B cell (primary cell): ENCODE measurements at regions not wholly inside any gene's neighbourhood (a gene's known extent, or its start where the extent isn't known, plus 50 kb on each side); places are given as distances from the start of the nearest gene placed in this dataset.

Experiments
- ATAC-seq: fragments of 200-7000 bp; cut with Tn5 transposase; one replicate; pipeline ENCODE4 v1.10.0; 2021; ENCODE audit warnings: low read depth, mild to moderate bottlenecking, moderate number of reproducible peaks, moderate library complexity
- CTCF ChIA-PET: fragments of 350-600 bp; sonication (Branson Sonifier 250); formaldehyde crosslinking; loops from one replicate; lab custom pipeline; 2021; ENCODE audit warnings: antibody characterized with exemption, inconsistent platforms; lab: Charles Lee
- POLR2A ChIA-PET: fragments of 350-600 bp; sonication (Branson Sonifier 250); formaldehyde crosslinking; loops from one replicate; lab custom pipeline; 2021; ENCODE audit warnings: antibody characterized with exemption; lab: Charles Lee
- DNase-seq: peaks from one replicate; pipeline ENCODE4 v3.0.0; 2013
- H2AFZ ChIP-seq: 2 replicates; pipeline ENCODE4 v1.6.1; 2012; ENCODE audit warnings: mild to moderate bottlenecking, low read depth, low read length; ENCODE audit not compliant: insufficient read depth, poor library complexity, severe bottlenecking
- H3K27ac ChIP-seq, 2 donors: 1 replicate in 1 of 2; 2 replicates in 1 of 2; pipeline ENCODE4 v1.5.1; 2012 to 2013; ENCODE audit warnings: low read length in 2 of 2, mild to moderate bottlenecking in 2 of 2, moderate library complexity in 1 of 2
- H3K27me3 ChIP-seq, 4 experiments: fragments of 200-600 bp in 1 of 4; sonication (generic) in 1 of 4; replicated peaks in 1 of 4; 1 replicate in 2 of 4; 2 replicates in 2 of 4; pipeline versions ENCODE4 v1.6.1 to v1.7.0; 2013 to 2016; ENCODE audit warnings: low read length in 3 of 4, mild to moderate bottlenecking in 2 of 4, mixed read lengths in 1 of 4, moderate library complexity in 1 of 4; ENCODE audit not compliant: insufficient read depth in 4 of 4, control insufficient read depth in 3 of 4; ENCODE audit errors: control extremely low read depth in 1 of 4
- H3K36me3 ChIP-seq, 2 experiments: replicated peaks in 1 of 2; 1 replicate in 1 of 2; 2 replicates in 1 of 2; pipeline versions ENCODE4 v1.6.1 to v1.7.1; 2013; ENCODE audit warnings: low read length in 1 of 2; ENCODE audit not compliant: insufficient read depth in 2 of 2, control insufficient read depth in 1 of 2; ENCODE audit errors: control extremely low read depth in 1 of 2, extremely low read depth in 1 of 2
- H3K4me1 ChIP-seq, 2 donors: fragments of 200-600 bp in 1 of 2; sonication (generic) in 1 of 2; 1 replicate in 1 of 2; 2 replicates in 1 of 2; pipeline versions ENCODE4 v1.5.1 to v1.6.1; 2013 to 2017; ENCODE audit warnings: low read length in 2 of 2; ENCODE audit not compliant: control insufficient read depth in 2 of 2, insufficient read depth in 2 of 2
- H3K4me2 ChIP-seq: replicated peaks from 2 replicates; pipeline ENCODE3; 2012; ENCODE audit warnings: mild to moderate bottlenecking, low read depth, low read length; ENCODE audit not compliant: poor library complexity, severe bottlenecking
- H3K4me3 ChIP-seq, 5 experiments: fragments of 200-600 bp in 1 of 5; sonication (generic) in 1 of 5; 1 replicate in 3 of 5; 2 replicates in 2 of 5; pipeline versions ENCODE4 v1.5.1 to v1.7.0; 2011 to 2016; ENCODE audit warnings: low read length in 4 of 5, mild to moderate bottlenecking in 4 of 5, low read depth in 2 of 5, control low read depth in 1 of 5, moderate library complexity in 1 of 5; ENCODE audit not compliant: insufficient read depth in 1 of 5; ENCODE audit errors: control extremely low read depth in 1 of 5, extremely low read depth in 1 of 5
- H3K79me2 ChIP-seq: fragments of 200-600 bp; sonication (generic); one replicate; pipeline ENCODE4 v1.6.0; 2016; ENCODE audit warnings: low read length; ENCODE audit not compliant: control insufficient read depth, insufficient read depth
- H3K9ac ChIP-seq: fragments of 200-600 bp; sonication (generic); 2 replicates; pipeline ENCODE4 v1.6.1; 2017; ENCODE audit warnings: mild to moderate bottlenecking, low read length, moderate library complexity
- H3K9me3 ChIP-seq, 3 donors: one replicate each; pipeline versions ENCODE4 v1.6.1 to v1.7.1; 2013; ENCODE audit warnings: low read length in 2 of 3; ENCODE audit not compliant: control insufficient read depth in 2 of 3, insufficient read depth in 1 of 3; ENCODE audit errors: control extremely low read depth in 1 of 3
- H4K20me1 ChIP-seq: 2 replicates; pipeline ENCODE4 v1.6.0; 2012; ENCODE audit warnings: mild to moderate bottlenecking, low read length; ENCODE audit not compliant: insufficient read depth, control insufficient read depth, poor library complexity, severe bottlenecking
- H3K27ac Mint-ChIP-seq: one replicate; pipeline ENCODE4 v1.8.0; 2021; ENCODE audit warnings: mixed read lengths
- H3K27me3 Mint-ChIP-seq: one replicate; pipeline ENCODE4 v1.8.0; 2021; ENCODE audit warnings: mixed read lengths
- H3K4me1 Mint-ChIP-seq: one replicate; pipeline ENCODE4 v1.8.0; 2021; ENCODE audit warnings: mixed read lengths
- H3K4me3 Mint-ChIP-seq: one replicate; pipeline ENCODE4 v1.8.0; 2021; ENCODE audit warnings: mixed read lengths
- H3K9me3 Mint-ChIP-seq: one replicate; pipeline ENCODE4 v1.8.0; 2022; ENCODE audit warnings: mixed read lengths; ENCODE audit not compliant: insufficient read depth
- EZH2 ChIP-seq: IDR thresholded peaks from 2 replicates; pipeline ENCODE4 v1.6.1; 2012; ENCODE audit warnings: borderline replicate concordance, low read depth, mild to moderate bottlenecking, moderate library complexity, low read length; ENCODE audit not compliant: insufficient read depth, poor library complexity, severe bottlenecking
- WGBS: methylation state at CpG from one replicate; pipeline ENCODE4 v1.1.5; 2013; ENCODE audit warnings: missing lambda C conversion rate; ENCODE audit not compliant: insufficient coverage; 5-methylcytosine and 5-hydroxymethylcytosine counted together
- intact Hi-C: fragments of 100-400 bp; cut with micrococcal nuclease; formaldehyde crosslinking; loops from one replicate; pipeline ENCODE4 v1.10.0; 2022
- TF ChIP-seq, protein P1 (sequence below): fragments of 200-600 bp; IDR thresholded peaks from one replicate; pipeline ENCODE4 v1.8.0; 2022; ENCODE audit warnings: antibody characterized with exemption, mild to moderate bottlenecking

DNA sequence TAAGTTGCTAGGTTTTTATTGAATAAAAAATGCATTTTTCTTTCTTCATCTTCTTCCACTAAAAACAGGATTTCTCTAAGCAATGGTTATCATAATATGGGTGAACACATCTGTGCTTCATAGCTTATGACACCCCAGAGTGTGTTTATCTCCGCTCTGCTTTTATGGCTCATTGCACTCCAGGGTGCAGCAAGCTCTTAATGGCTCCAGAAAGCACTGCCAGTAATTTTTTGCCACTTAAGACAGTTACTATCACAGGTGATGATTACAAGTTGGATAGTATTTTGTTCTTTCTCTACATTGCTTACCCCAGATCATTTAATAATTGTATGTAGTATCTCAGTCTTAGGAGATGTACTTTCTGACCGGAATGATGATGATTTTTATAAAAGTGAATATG, 239.3 kb upstream of the CDH20 start:
- no peaks in the 10 kb centered on the region for H4K20me1 ChIP-seq
- Mint-ChIP-seq H3K27ac (no peak overlapping the region), H3K9me3 (no peaks in the 10 kb centered on the region), H3K4me3 (no peak overlapping the region), H3K4me1 (no peaks in the 10 kb centered on the region), H3K27me3 (no peaks in the 10 kb centered on the region)
- H3K4me2 ChIP-seq: no peak overlapping the region
- DNase-seq (no peak), ATAC-seq (no peak)
- H3K27me3 ChIP-seq: no peaks in the 10 kb centered on the region
- no peaks in the 10 kb centered on the region for H3K79me2 ChIP-seq
- intact Hi-C loops: no loop called here
- WGBS: no CpG with 5 or more reads among the region's 2 CpGs
- POLR2A ChIA-PET: no interaction called here
- no peak overlapping the region for H3K4me3 ChIP-seq
- CTCF ChIA-PET: no interaction called here
- no peaks in the 10 kb centered on the region for H3K36me3 ChIP-seq
- H2AFZ ChIP-seq: no peak overlapping the region
- H3K9me3 ChIP-seq: no peaks in the 10 kb centered on the region
- no peak for TF ChIP-seq EZH2
- TF ChIP-seq, protein P1, sequence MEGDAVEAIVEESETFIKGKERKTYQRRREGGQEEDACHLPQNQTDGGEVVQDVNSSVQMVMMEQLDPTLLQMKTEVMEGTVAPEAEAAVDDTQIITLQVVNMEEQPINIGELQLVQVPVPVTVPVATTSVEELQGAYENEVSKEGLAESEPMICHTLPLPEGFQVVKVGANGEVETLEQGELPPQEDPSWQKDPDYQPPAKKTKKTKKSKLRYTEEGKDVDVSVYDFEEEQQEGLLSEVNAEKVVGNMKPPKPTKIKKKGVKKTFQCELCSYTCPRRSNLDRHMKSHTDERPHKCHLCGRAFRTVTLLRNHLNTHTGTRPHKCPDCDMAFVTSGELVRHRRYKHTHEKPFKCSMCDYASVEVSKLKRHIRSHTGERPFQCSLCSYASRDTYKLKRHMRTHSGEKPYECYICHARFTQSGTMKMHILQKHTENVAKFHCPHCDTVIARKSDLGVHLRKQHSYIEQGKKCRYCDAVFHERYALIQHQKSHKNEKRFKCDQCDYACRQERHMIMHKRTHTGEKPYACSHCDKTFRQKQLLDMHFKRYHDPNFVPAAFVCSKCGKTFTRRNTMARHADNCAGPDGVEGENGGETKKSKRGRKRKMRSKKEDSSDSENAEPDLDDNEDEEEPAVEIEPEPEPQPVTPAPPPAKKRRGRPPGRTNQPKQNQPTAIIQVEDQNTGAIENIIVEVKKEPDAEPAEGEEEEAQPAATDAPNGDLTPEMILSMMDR: no peak
- H3K9ac ChIP-seq: no peak overlapping the region
- H3K27ac ChIP-seq: no peak overlapping the region
- no peaks in the 10 kb centered on the region for H3K4me1 ChIP-seq

DNA sequence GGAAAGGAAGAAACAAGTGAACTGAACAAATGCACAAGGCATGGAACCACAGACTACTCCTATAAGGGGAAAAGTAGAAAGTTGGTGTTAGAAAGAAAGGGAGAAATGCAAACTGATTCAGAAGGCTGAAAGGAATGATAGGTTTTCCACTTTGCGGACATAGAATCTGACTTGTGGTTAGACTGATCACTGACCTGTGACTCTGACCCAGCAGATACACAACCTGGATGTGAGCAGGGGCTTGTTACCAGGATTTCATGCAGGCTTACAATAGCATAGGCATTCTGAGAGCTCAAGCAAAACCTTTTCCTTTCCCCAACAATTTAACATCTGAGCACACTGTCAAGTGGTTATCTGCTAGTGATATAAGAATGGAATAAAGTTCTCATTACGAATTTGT, 237.0 kb upstream of the CDH20 start:
- Mint-ChIP-seq H3K4me3 (no peak overlapping the region), H3K9me3 (no peaks in the 10 kb centered on the region), H3K4me1 (no peaks in the 10 kb centered on the region), H3K27ac (no peak overlapping the region), H3K27me3 (no peaks in the 10 kb centered on the region)
- H3K4me1 ChIP-seq: no peaks in the 10 kb centered on the region
- H3K79me2 ChIP-seq: no peaks in the 10 kb centered on the region
- no peak overlapping the region for H2AFZ ChIP-seq
- no peak for DNase-seq
- H3K4me2 ChIP-seq: no peak overlapping the region
- H3K9ac ChIP-seq: no peak overlapping the region
- no peaks in the 10 kb centered on the region for H3K36me3 ChIP-seq
- TF ChIP-seq, protein P1: no peak
- TF ChIP-seq EZH2: no peak
- ChIA-PET CTCF (no interaction called here), POLR2A (no interaction called here)
- no peak overlapping the region for H3K27ac ChIP-seq
- H3K4me3 ChIP-seq: no peak overlapping the region
- H3K9me3 ChIP-seq: no peaks in the 10 kb centered on the region
- H3K27me3 ChIP-seq: no peaks in the 10 kb centered on the region
- intact Hi-C loops: no loop called here
- no peak for ATAC-seq
- WGBS: 100% methylated on average over 1 of the region's 2 CpGs
- H4K20me1 ChIP-seq: no peaks in the 10 kb centered on the region
